Esophagus muscularis mucosa (tissue), 4 donors: ENCODE measurements at regions not wholly inside any gene's neighbourhood (a gene's known extent, or its start where the extent isn't known, plus 50 kb on each side); places are given as distances from the start of the nearest gene placed in this dataset.

Experiments used
- EP300 ChIP-seq: sonication (generic); formaldehyde crosslinking; IDR thresholded peaks from one replicate; pipeline ENCODE4 v1.6.1; 2017; ENCODE audit warnings: antibody characterized with exemption
- POLR2A ChIP-seq: fragments of 450-650 bp; IDR thresholded peaks from one replicate; pipeline ENCODE4 v1.6.1; 2017; ENCODE audit warnings: antibody characterized with exemption, moderate library complexity, mild to moderate bottlenecking, low read depth
- TF ChIP-seq, protein P1 (sequence below), 3 experiments: fragments of 200-600 bp in 2 of 3; fragments of 450-650 bp in 1 of 3; sonication (generic) in 2 of 3; IDR thresholded peaks; one replicate each; pipeline ENCODE4 v1.5.1; 2017 to 2019; ENCODE audit warnings: antibody characterized with exemption in 3 of 3, mild to moderate bottlenecking in 2 of 3, moderate library complexity in 1 of 3

DNA sequence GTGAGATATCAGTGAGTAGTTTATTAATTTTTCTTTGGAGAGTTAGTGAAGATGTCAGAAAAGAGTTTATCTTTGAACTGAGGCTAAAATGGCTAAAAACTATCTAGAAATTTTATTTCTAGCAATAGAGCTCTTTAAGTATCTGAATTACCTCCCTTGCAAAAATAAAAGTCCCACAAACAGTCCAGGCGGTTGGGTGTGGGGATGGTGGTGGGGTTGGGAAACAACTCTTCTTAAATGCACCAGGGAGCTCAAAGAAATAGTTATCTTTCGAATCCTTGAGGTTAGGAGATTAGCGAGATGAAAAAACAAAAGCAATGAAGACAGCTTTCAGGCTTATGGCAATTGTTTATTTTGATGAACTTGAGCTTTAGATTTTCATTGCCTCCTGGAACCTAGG lies 1299.1 kb upstream of the ADGRB3 start:
- TF ChIP-seq, protein P1, sequence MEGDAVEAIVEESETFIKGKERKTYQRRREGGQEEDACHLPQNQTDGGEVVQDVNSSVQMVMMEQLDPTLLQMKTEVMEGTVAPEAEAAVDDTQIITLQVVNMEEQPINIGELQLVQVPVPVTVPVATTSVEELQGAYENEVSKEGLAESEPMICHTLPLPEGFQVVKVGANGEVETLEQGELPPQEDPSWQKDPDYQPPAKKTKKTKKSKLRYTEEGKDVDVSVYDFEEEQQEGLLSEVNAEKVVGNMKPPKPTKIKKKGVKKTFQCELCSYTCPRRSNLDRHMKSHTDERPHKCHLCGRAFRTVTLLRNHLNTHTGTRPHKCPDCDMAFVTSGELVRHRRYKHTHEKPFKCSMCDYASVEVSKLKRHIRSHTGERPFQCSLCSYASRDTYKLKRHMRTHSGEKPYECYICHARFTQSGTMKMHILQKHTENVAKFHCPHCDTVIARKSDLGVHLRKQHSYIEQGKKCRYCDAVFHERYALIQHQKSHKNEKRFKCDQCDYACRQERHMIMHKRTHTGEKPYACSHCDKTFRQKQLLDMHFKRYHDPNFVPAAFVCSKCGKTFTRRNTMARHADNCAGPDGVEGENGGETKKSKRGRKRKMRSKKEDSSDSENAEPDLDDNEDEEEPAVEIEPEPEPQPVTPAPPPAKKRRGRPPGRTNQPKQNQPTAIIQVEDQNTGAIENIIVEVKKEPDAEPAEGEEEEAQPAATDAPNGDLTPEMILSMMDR (IDR thresholded peaks at IDR 0.05) = no peak
- TF ChIP-seq EP300 (no peak), POLR2A (no peak)
